RWPE1 (cell line): ENCODE measurements at regions not wholly inside any gene's neighbourhood (a gene's known extent, or its start where the extent isn't known, plus 50 kb on each side); places are given as distances from the start of the nearest gene placed in this dataset.

ENCODE experiments used
- CTCF ChIA-PET: fragments of 350-600 bp; sonication (Branson Sonifier 250); formaldehyde crosslinking; extraction: SDS; loops from one replicate; lab custom pipeline; 2021; lab: Yijun Ruan, JAX
- POLR2A ChIA-PET: fragments of 400-600 bp; formaldehyde crosslinking; extraction: SDS; loops from one replicate; lab custom pipeline; 2020; ENCODE audit warnings: antibody characterized with exemption; ENCODE audit not compliant: low non-redundant PET; lab: Yijun Ruan, JAX
- DNase-seq: peaks from one replicate; pipeline ENCODE4 v3.0.0; 2012; ENCODE audit warnings: low spot score
- H3K27ac ChIP-seq: fragments of 450-650 bp; 2 replicates; pipeline ENCODE4 v1.5.1; 2017
- TF ChIP-seq, protein P1 (sequence below): fragments of 450-650 bp; conservative IDR thresholded peaks from 2 replicates; pipeline ENCODE4 v1.5.1; 2017; ENCODE audit warnings: low read depth, mild to moderate bottlenecking

DNA sequence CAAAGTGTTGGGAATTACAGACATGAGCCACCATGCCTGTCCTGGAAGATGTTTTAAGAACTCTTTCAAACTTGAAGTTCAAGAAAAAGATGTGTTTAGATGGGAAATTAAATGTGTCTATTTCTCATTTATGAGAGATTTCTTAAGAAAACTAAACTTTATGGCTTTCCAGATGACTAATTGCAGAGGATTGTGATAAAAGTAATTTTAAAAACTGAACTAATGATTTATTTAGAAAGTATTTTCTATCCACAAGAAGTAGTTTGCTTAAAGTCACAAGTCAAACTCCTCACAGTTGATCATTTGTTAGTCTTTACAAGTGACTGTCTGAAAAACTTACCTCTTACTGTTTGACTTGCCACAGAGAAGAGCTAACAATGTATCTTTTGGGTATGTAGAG lies 89.6 kb upstream of the SPRY2 start:
- CTCF ChIA-PET: no interaction called here
- TF ChIP-seq, protein P1, sequence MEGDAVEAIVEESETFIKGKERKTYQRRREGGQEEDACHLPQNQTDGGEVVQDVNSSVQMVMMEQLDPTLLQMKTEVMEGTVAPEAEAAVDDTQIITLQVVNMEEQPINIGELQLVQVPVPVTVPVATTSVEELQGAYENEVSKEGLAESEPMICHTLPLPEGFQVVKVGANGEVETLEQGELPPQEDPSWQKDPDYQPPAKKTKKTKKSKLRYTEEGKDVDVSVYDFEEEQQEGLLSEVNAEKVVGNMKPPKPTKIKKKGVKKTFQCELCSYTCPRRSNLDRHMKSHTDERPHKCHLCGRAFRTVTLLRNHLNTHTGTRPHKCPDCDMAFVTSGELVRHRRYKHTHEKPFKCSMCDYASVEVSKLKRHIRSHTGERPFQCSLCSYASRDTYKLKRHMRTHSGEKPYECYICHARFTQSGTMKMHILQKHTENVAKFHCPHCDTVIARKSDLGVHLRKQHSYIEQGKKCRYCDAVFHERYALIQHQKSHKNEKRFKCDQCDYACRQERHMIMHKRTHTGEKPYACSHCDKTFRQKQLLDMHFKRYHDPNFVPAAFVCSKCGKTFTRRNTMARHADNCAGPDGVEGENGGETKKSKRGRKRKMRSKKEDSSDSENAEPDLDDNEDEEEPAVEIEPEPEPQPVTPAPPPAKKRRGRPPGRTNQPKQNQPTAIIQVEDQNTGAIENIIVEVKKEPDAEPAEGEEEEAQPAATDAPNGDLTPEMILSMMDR: no peak
- H3K27ac ChIP-seq: no peak overlapping the region

DNA sequence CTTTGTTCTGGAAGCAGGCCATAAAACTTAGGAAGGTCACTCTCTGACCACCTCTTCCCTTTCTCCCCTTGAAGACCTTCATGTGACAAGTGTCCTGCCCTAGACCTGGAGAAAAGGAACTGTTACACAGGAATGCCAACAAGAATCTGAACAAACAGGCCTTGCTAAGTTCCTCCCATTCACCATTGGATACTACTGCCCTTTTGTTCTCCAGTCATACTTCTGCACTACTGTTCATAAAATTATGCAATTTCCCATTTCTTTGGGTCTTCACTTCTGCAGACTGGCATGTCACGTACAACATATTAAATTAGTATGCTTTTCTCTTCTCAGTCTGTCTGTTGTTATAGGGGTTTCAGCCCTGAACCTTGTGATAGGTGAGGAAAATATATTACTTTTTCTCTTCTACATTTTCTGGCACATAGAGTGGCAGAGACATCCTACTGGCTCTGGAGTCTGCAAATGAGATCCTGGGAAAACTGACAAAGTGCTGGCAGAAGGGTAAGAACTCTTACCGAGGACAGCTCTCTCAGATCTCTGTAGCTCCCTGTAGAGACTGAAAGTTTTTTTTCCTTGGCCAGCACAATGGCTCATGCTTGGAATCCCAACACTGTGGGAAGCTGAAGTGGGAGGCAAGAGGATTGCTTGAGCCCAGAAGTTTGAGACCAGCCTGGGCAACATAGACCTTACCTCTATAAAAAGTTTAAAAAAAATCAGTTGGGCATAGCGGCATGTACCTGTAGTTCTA lies 87.6 kb upstream of the SPRY2 start:
- H3K27ac ChIP-seq: no peak overlapping the region
- POLR2A ChIA-PET: no interaction called here
- TF ChIP-seq, protein P1: no peak
- DNase-seq: no peak
- CTCF ChIA-PET: no interaction called here

More for the DNA sequence above, 89.6 kb upstream of the SPRY2 start:
- POLR2A ChIA-PET: no interaction called here
- DNase-seq: no peak

DNA sequence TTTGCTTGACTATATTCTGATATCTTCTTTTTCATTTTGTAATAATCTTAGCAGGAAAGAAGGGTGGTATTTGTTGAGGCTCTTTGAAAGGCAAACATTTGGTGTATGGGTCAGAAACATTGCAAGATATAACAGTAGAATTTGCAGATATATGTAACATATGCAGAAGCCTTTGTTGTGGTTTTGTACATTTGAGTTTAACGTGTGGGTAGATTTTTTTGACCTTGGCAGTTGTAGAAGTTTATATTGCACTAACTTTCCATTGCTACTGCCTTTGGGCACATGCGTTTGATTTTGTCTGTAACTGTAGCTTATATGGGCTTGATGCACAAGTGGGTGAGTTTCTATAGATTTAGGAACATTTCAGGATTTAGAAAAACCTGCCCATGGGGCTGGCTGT lies 78.5 kb upstream of the SPRY2 start:
- ChIA-PET POLR2A (no interaction called here), CTCF (no interaction called here)
- no peak overlapping the region for H3K27ac ChIP-seq
- no peak for DNase-seq
- TF ChIP-seq, protein P1: no peak

DNA sequence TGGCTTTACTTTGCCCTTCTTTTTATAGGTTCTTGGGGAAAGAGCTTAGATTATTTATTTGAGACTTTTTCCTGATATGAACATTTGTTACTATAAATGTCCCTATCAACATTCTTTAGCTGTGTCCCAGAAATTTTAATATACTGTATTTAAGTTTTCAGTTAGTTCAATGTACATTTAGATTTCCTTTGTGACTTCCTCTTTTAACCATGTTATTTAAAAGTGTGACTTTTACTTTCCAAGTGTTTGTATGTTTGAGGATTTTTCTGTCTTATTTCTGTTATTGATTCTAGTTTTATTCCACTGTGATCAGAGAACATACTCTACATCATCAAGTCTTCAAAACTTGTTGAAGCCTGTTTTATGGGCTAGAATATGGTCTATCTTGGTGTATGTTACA lies 72.7 kb upstream of the SPRY2 start:
- ChIA-PET CTCF (no interaction called here), POLR2A (no interaction called here)
- H3K27ac ChIP-seq: no peak overlapping the region
- TF ChIP-seq, protein P1: no peak
- no peak for DNase-seq

DNA sequence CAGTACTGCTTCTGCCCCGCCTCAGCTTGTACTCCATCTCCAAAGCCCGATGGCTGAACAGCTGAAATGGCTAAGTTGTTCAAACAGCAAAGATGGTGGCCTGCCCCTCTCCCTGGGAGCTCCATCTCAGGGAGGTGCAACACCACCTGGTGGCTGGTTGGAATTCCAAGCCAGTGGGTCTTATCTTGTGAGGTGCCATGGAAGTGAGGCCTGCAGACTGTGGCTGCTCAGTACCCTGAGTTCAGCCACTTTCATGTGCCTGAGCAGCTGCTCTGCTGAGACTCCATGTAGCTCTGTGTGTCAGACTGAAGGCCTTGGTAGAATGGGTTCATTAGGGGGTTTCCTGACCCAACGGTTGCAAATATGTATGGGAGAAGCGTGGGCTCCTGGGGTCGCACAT lies 67.3 kb upstream of the SPRY2 start:
- ChIA-PET POLR2A (no interaction called here), CTCF (no interaction called here)
- TF ChIP-seq, protein P1: no peak
- no peak overlapping the region for H3K27ac ChIP-seq
- no peak for DNase-seq

DNA sequence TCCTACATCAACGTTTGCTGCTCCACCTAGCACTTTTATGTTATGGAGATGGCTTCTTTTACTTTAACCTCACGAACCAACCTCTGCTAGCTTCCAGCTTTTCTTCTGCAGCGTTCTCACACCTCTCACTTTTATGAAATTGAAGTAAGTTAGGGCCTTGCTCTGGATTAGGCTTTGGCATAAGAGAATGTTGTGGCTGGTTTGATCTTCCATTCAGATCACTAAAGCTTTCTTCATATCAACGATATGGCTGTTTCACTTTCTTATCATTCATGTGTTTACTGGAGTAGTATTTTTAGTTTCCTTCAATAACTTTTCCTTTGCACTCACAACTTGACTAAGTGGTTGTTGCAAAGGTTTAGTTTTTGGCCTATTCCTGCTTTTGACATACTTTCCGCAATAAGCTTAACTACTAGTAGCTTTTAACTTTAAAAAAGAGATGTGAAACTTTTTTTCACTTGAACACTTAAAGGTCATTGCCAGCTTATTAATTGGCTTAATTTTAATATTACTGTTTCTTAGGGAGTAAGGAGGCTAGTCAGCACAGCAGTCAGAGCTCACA lies 60.0 kb upstream of the SPRY2 start:
- no peak for DNase-seq
- TF ChIP-seq, protein P1: no peak
- H3K27ac ChIP-seq: no peak overlapping the region
- CTCF ChIA-PET: no interaction called here
- POLR2A ChIA-PET: no interaction called here
